DND-41 (cell line): ENCODE measurements at regions not wholly inside any gene's neighbourhood (a gene's known extent, or its start where the extent isn't known, plus 50 kb on each side); places are given as distances from the start of the nearest gene placed in this dataset.

ENCODE experiments used
- EZH2 ChIP-seq: IDR thresholded peaks from 3 replicates; pipeline ENCODE4 v1.6.1; 2012; ENCODE audit warnings: borderline replicate concordance, low read depth, mild to moderate bottlenecking, moderate library complexity, low read length, inconsistent platforms; ENCODE audit not compliant: severe bottlenecking
- TF ChIP-seq, protein P1 (sequence below): IDR thresholded peaks from 2 replicates; pipeline ENCODE4 v1.5.1; 2012; ENCODE audit warnings: borderline replicate concordance, low read length, moderate library complexity, mild to moderate bottlenecking; ENCODE audit not compliant: poor library complexity, severe bottlenecking; ENCODE audit errors: extremely low read depth

DNA sequence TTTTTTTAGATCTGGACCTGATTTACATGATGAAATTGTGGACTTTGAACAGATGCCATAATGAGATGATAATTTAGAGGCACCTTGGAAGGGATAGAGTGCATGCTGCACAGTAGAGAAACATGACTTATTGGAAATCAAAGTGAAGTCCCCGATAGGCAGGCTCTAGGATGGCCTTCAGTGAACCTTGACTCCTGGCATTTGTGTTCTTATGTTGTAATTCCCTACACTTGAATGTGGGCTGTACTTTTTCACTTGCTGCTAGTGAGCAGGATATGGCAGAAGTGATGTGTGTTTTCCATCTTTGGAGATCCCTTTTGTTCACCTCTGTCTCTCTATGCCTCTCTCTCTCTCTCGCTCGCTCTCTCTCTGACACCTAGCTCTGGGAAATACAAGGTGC, 1614.6 kb downstream of the PCDH9 start:
- TF ChIP-seq, protein P1, sequence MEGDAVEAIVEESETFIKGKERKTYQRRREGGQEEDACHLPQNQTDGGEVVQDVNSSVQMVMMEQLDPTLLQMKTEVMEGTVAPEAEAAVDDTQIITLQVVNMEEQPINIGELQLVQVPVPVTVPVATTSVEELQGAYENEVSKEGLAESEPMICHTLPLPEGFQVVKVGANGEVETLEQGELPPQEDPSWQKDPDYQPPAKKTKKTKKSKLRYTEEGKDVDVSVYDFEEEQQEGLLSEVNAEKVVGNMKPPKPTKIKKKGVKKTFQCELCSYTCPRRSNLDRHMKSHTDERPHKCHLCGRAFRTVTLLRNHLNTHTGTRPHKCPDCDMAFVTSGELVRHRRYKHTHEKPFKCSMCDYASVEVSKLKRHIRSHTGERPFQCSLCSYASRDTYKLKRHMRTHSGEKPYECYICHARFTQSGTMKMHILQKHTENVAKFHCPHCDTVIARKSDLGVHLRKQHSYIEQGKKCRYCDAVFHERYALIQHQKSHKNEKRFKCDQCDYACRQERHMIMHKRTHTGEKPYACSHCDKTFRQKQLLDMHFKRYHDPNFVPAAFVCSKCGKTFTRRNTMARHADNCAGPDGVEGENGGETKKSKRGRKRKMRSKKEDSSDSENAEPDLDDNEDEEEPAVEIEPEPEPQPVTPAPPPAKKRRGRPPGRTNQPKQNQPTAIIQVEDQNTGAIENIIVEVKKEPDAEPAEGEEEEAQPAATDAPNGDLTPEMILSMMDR, result no peak
- TF ChIP-seq EZH2, result no peak
